ENCODE measurements at regions not wholly inside any gene's neighbourhood (a gene's known extent, or its start where the extent isn't known, plus 50 kb on each side); places are given as distances from the start of the nearest gene placed in this dataset.
"Not testable (repeated sequence)": the region's sequence is repeated elsewhere in the genome, so short reads cannot be mapped to it uniquely, and the experiment has no call there.

DNA sequence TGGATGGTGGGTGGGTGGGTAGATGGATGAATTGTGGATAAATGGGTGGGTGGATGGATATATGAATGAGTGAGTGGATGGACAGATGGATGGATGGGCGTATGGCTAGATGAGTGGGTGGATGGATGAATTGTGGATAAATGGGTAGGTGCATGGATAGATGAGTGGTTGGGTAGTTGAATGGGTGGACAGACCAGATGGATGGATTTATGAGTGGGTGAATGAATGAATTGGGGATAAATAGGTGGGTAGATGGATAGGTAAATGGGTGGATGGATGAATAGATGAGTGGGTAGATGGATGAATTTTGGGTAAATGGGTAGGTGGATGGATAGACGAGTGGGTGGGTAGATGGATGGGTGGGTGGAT lies 108.7 kb downstream of the NPIPB11 start:
- intact Hi-C loops (cut with micrococcal nuclease; ENCODE audit: unreplicated experiment); H3K4me2 ChIP-seq (ENCODE audit: low read depth, low read length); FAIRE-seq; H3K27me3 ChIP-seq (ENCODE audit: control insufficient read depth in 1 of 2, insufficient read depth in 2 of 2, low read length in 2 of 2); BruUV-seq (replicated peaks); POLR2A ChIA-PET; H3K27ac ChIP-seq (ENCODE audit: extremely low read length, insufficient read depth, low read length); H3K9ac ChIP-seq (ENCODE audit: insufficient read depth, low read depth, low read length); H4K20me1 ChIP-seq (ENCODE audit: insufficient read depth, low read length); H3K4me3 ChIP-seq (replicated peaks in 1 of 3; ENCODE audit: insufficient read depth in 1 of 3, low read depth in 2 of 3, low read length in 3 of 3); DNase-seq (ENCODE audit: low spot score); in situ Hi-C loops (cut with HindIII; ENCODE audit: extremely low pct_ligation_motif_present, low pct_unique_long_range_greater_than_20kb); H3K79me2 ChIP-seq (ENCODE audit: insufficient read depth, low read length); H2AFZ ChIP-seq (ENCODE audit: low read length); CTCF ChIA-PET (ENCODE audit: low intra/inter-chr PET ratio, low total read pairs); H3K36me3 ChIP-seq (replicated peaks in 1 of 2; ENCODE audit: control insufficient read depth in 1 of 2, insufficient read depth in 2 of 2, low read length in 2 of 2); H3K9me3 ChIP-seq (ENCODE audit: low read length); ATAC-seq: not testable (repeated sequence)
- H3K4me1 ChIP-seq (ENCODE audit: insufficient read depth, low read length), result peaks cover 61% of the 10 kb centered on the region
- TF ChIP-seq, protein P1, sequence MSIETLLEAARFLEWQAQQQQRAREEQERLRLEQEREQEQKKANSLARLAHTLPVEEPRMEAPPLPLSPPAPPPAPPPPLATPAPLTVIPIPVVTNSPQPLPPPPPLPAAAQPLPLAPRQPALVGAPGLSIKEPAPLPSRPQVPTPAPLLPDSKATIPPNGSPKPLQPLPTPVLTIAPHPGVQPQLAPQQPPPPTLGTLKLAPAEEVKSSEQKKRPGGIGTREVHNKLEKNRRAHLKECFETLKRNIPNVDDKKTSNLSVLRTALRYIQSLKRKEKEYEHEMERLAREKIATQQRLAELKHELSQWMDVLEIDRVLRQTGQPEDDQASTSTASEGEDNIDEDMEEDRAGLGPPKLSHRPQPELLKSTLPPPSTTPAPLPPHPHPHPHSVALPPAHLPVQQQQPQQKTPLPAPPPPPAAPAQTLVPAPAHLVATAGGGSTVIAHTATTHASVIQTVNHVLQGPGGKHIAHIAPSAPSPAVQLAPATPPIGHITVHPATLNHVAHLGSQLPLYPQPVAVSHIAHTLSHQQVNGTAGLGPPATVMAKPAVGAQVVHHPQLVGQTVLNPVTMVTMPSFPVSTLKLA (IDR thresholded peaks at IDR 0.05), result 0 out of 2 replicates have a peak, but pooled peaks have one; percentile 3
- 0 out of 2 replicates have a peak, but pooled peaks have one; percentile 27 for TF ChIP-seq NBN (conservative IDR thresholded peaks at IDR 0.05)
- 61% methylated on average over 2 of the region's 2 CpGs for WGBS (ENCODE audit: low lambda C conversion rate)

DNA sequence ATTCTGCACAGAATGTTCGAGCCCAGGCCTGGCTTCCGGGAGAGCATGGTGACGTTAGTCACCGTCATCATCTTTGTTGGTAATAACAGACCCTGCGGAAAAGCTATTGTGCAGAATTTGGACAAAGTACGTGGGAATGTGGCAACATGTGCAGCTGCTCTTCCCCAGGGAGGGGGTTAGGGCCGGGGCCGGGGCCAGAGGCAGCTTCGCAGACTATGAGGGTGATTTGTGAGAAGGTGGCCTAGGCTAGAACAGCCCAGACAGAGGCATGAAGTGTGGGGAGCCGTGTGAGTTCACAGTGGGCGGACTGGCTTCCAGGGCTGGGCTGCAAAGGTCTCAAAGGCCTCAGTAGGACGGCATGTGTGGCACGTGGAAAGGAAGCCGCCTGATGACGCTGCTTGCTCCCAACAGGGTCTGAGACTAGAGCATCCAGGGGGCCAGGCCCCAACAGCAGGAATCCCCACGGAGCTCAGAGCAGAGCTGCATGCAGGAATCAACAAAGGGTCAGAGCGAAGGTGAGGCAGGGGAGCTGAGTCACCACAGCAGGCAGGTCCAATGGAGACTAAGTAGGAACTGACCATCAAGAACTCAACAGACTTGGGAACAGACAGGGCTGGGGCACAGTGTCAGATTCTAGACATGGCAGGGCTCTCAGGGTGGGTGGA lies 109.2 kb downstream of the NPIPB11 start:
- H3K27ac ChIP-seq (ENCODE audit: extremely low read length, insufficient read depth, low read length); H3K79me2 ChIP-seq (ENCODE audit: insufficient read depth, low read length); H3K9me3 ChIP-seq (ENCODE audit: low read length); intact Hi-C loops (cut with micrococcal nuclease; ENCODE audit: unreplicated experiment); H3K27me3 ChIP-seq (ENCODE audit: control insufficient read depth in 1 of 2, insufficient read depth in 2 of 2, low read length in 2 of 2); BruUV-seq (replicated peaks); CTCF ChIA-PET (ENCODE audit: low intra/inter-chr PET ratio, low total read pairs); POLR2A ChIA-PET; FAIRE-seq; ATAC-seq; DNase-seq (ENCODE audit: low spot score); in situ Hi-C loops (cut with HindIII; ENCODE audit: extremely low pct_ligation_motif_present, low pct_unique_long_range_greater_than_20kb); H4K20me1 ChIP-seq (ENCODE audit: insufficient read depth, low read length); H3K9ac ChIP-seq (ENCODE audit: insufficient read depth, low read depth, low read length); H3K4me3 ChIP-seq (replicated peaks in 1 of 3; ENCODE audit: insufficient read depth in 1 of 3, low read depth in 2 of 3, low read length in 3 of 3); H3K36me3 ChIP-seq (replicated peaks in 1 of 2; ENCODE audit: control insufficient read depth in 1 of 2, insufficient read depth in 2 of 2, low read length in 2 of 2); H3K4me2 ChIP-seq (ENCODE audit: low read depth, low read length); H2AFZ ChIP-seq (ENCODE audit: low read length): not testable (repeated sequence)
- 0 out of 2 replicates have a peak, but pooled peaks have one; percentile 8 for TF ChIP-seq FOSL2 (CRISPR knock-in tag; IDR thresholded peaks at IDR 0.05)
- TF ChIP-seq, protein P2, sequence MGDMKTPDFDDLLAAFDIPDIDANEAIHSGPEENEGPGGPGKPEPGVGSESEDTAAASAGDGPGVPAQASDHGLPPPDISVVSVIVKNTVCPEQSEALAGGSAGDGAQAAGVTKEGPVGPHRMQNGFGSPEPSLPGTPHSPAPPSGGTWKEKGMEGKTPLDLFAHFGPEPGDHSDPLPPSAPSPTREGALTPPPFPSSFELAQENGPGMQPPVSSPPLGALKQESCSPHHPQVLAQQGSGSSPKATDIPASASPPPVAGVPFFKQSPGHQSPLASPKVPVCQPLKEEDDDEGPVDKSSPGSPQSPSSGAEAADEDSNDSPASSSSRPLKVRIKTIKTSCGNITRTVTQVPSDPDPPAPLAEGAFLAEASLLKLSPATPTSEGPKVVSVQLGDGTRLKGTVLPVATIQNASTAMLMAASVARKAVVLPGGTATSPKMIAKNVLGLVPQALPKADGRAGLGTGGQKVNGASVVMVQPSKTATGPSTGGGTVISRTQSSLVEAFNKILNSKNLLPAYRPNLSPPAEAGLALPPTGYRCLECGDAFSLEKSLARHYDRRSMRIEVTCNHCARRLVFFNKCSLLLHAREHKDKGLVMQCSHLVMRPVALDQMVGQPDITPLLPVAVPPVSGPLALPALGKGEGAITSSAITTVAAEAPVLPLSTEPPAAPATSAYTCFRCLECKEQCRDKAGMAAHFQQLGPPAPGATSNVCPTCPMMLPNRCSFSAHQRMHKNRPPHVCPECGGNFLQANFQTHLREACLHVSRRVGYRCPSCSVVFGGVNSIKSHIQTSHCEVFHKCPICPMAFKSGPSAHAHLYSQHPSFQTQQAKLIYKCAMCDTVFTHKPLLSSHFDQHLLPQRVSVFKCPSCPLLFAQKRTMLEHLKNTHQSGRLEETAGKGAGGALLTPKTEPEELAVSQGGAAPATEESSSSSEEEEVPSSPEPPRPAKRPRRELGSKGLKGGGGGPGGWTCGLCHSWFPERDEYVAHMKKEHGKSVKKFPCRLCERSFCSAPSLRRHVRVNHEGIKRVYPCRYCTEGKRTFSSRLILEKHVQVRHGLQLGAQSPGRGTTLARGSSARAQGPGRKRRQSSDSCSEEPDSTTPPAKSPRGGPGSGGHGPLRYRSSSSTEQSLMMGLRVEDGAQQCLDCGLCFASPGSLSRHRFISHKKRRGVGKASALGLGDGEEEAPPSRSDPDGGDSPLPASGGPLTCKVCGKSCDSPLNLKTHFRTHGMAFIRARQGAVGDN (CRISPR knock-in tag; IDR thresholded peaks at IDR 0.05), result peak; percentile 41
- H3K4me1 ChIP-seq (ENCODE audit: insufficient read depth, low read length), result peaks cover 66% of the 10 kb centered on the region
- 41% methylated on average over 17 of the region's 17 CpGs for WGBS (ENCODE audit: low lambda C conversion rate)

Data from HepG2 (cell line).